HG03135 (cell line): ENCODE measurements at regions not wholly inside any gene's neighbourhood (a gene's known extent, or its start where the extent isn't known, plus 50 kb on each side); places are given as distances from the start of the nearest gene placed in this dataset.
"Not testable (repeated sequence)": the region's sequence is repeated elsewhere in the genome, so short reads cannot be mapped to it uniquely, and the experiment has no call there.

Experiments used
- ATAC-seq: cut with Tn5 transposase; IDR thresholded peaks from one replicate; pipeline ENCODE4 v1.9.1; 2021; ENCODE audit warnings: mild to moderate bottlenecking, moderate library complexity; ENCODE audit not compliant: unreplicated experiment

GRCh38 chr3:33956206-33956605 lies 157.8 kb downstream of the PDCD6IP start:
- ATAC-seq, result no peak

GRCh38 chr3:33956776-33957175 lies 158.3 kb downstream of the PDCD6IP start:
- ATAC-seq, result no peak

GRCh38 chr3:33957176-33957575 lies 158.7 kb downstream of the PDCD6IP start:
- ATAC-seq, result no peak

GRCh38 chr3:33958661-33959060 lies 160.2 kb downstream of the PDCD6IP start:
- no peak for ATAC-seq

DNA sequence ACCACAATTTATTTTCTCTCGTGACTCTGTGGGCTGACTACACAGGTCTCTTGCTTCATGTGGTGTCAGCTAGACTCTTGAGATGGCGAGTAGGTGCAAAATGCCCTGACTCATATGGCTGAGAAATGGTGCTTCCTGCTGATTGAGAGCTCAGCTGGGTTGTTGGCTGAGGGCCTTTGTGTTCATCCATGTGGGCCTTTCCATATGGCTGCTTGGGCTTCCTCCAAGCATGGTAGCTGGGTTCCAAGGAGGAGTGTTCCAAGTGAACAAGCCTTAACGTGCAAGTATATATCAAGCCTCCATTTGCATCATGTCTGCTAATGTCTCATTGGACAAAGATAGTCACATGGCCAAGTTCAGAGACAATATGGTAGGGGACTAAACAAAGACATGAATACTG lies 164.0 kb downstream of the PDCD6IP start:
- no peak for ATAC-seq

DNA sequence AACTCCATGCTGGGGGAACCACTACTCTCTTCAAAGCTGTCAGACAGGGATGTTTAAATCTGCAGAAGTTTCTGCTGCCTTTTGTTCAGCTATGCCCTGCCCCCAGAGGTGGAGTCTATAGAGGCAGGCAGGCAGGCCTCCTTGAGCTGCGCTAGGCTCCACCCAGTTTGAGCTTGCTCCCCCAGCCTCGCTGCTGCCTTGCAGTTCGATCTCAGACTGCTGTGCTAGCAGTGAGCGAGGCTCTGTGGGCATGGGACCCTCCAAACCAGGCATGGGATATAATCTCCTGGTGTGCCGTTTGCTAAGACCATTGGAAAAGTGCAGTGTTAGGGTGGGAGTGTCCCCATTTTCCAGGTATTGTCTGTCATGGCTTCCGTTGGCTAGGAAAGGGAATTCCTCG lies 171.8 kb downstream of the PDCD6IP start:
- ATAC-seq, result not testable (repeated sequence)

DNA sequence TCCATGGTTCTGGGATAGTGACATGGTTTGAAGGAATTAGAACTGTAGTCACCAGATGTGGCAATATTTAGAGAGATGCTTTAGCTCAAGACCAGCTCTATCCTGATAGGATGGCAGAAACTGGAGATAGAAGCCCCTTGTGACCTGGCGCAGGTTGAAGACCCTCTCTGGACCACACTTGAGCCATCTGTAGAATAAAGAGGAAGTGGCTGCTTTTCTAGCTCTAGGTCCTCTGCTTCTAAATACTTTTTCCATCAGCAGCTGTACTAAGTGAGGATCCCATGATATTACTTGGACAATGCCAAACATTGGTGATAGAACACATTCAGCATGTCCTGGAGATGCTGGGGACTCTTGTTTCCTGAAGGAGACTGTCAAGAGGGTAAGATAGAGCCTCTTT lies 172.6 kb downstream of the PDCD6IP start:
- no peak for ATAC-seq

- no peak for ATAC-seq
Observed at GRCh38 chr3:33975463-33975862, 177.0 kb downstream of the PDCD6IP start.

- no peak for ATAC-seq
Observed at GRCh38 chr3:33977227-33977626, 178.8 kb downstream of the PDCD6IP start.

DNA sequence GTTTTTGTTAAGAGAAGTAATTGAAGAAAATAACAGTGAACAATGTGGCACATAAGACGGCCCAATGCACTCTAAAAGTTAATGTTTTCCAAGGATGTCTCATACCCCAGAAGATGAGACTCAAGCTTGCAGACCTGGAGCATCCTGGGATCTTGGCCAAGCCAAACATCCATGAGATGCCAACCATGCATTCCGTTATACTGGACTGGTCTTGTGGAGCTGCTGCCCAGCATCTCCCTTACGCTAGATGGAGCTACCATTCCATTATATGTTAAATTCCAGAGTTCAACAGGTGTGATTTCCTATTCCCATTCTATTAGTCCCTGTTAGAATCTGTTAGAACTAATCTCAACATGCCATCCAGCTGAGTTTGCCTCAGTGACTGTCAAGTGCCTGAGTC lies 181.8 kb downstream of the PDCD6IP start:
- ATAC-seq, result no peak

- ATAC-seq, result no peak
Observed at GRCh38 chr3:33982269-33982798, 183.9 kb downstream of the PDCD6IP start.

DNA sequence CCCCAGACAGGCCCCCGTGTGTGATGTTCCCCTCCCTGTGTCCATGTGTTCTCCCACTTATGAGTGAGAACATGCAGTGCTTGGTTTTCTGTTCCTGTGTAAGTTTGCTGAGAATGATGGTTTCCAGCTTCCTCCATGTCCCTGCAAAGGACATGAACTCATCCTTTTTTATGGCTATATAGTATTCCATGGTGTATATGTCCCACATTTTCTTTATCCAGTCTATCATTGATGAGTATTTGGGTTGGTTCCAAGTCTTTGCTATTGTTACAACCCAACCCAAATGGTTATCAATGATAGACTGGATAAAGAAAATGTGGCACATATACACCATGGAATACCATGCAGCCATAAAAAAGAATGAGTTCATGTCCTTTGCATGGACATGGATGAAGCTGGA lies 184.5 kb downstream of the PDCD6IP start:
- not testable (repeated sequence) for ATAC-seq

GRCh38 chr3:33989229-33989628 lies 190.8 kb downstream of the PDCD6IP start:
- no peak for ATAC-seq

DNA sequence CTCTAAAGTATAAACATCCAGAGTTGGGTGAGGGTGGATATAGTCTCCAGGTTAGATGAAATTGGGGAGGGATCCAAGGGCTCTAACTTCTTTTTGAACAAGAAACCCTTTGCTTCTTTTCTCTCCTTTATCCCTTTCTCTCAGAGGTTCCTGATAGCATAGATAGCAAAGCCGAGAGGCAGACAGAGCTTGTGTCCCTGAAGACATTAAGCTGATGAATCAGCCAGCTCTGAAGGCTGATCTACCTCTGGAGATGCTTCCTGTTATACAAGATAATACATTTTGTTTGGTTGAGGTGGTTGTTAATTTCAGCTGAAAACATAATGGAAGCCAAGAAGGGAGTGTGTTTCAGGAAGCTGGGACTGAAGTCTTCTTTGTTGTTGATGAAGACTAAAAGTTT lies 193.2 kb downstream of the PDCD6IP start:
- no peak for ATAC-seq

DNA sequence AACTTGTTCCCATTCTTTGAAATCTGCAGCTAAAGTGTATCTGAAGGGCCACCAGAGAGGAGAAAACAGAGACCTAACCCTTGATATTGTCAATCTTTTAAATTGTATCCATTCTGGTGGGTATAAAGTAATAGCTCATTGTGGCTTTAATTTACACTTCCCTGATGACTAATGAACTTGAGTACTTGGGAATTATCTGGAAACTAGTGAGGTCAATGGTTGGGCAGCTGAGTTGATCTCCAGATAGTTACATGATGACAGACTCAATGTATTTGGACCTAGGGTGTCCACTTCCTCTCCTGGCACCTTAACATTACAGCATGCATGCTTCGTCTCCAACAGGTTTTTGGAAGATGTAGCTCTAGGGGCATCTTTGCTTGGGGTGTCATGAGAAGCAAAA lies 195.2 kb downstream of the PDCD6IP start:
- ATAC-seq, result no peak

DNA sequence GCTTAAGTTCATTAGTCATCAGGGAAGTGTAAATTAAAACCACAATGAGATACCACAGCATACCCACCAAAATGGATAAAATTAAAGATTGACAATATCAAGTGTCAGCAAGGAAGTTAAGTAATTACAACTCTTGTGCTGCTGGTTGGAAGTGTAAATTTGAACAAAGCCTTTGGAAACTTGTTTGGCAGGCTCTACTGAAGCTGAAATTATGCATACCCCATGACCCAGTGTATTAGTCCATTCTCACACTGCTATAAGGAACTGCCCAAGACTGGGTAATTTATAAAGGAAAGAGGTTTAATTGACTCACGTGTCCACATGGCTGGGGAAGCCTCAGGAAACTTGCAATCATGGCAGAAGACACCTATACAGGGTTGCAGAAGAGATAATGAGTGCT lies 196.1 kb downstream of the PDCD6IP start:
- no peak for ATAC-seq

DNA sequence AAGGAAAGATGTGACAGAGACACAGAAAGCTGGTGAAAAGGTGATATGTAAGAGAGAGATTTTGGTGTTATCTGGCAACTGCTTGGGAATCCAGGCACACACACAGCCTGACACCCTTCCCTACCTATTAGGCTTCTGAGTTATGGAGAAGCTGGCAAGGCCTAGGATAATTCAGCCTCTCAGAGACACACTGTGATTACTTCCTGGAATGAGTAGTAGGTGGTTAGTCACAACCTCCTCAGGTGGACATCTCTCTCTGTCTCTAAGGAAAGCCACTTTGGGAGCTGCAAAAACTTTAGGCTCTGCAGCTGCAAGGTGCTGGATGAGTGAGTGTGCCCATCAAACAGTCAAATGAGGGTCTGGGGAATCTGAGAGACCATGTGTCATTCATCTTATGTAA lies 201.9 kb downstream of the PDCD6IP start:
- no peak for ATAC-seq

DNA sequence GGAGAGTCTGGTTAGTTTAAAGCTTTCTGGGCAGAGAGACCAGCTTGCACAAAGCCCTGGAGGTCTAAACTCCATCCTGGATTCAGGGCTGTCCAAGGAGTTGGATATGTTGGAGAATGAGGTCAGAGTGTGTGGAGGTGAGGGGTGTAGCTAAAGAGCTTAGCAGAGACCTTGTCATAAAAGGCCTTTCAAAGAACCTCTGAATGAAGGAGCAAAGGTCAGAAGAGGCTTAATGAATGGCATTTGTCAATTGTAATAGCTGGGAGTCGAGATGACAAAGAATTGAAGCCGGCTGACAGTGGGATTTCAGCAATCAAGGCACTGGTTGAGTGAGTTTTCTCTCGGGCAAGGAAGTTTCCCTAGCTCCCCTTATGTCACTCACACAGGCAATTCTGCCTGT lies 202.6 kb downstream of the PDCD6IP start:
- ATAC-seq, result no peak

GRCh38 chr3:34001990-34002389 lies 203.6 kb downstream of the PDCD6IP start:
- ATAC-seq, result no peak

DNA sequence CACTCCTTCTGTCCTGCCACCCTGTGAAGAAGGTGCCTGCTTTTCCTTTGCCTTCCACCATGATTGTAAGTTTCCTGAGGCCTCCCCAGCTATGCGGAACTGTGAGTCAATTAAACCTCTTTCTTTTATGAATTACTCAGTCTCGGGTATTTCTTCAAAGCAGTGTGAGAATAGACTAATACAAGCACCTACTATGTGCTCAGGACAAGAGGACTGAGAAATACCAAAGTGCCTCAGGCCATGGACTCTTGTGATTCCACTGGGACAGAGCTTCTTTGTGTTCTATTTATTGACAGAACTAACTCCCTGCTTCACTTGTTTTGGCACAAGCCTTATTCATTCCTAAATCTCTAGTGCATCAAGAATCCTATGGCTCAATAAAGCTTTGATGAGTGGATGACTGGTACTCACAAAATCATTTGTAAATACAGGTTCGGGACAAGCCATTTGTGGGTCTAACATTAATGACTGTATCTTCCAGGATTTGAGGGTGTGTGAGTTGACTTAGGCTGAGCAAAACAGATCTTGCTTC lies 204.2 kb downstream of the PDCD6IP start:
- no peak for ATAC-seq

DNA sequence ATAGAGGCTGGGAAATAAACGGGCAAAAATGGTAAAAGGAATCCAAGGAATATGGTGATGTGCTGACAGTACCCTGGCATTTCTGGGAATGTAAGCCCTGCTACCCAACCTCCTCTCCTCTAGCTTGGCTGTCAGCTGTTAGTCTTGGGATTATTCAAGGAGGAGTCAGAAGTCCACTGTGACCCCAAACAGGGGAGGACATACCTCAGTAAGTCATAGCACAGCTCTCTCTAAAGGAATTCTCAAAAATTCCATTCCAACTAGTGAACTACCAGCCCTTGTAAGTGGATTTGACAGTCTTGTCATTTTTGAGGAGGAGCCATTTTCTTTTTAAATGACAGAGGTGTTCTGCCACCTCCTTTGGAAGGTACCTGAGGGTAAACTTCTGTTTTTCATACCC lies 207.5 kb downstream of the PDCD6IP start:
- ATAC-seq, result no peak

- no peak for ATAC-seq
Observed at GRCh38 chr3:34008191-34008590, 209.8 kb downstream of the PDCD6IP start.
